ENCODE measurements at regions not wholly inside any gene's neighbourhood (a gene's known extent, or its start where the extent isn't known, plus 50 kb on each side); places are given as distances from the start of the nearest gene placed in this dataset.

- TF ChIP-seq, protein P1, sequence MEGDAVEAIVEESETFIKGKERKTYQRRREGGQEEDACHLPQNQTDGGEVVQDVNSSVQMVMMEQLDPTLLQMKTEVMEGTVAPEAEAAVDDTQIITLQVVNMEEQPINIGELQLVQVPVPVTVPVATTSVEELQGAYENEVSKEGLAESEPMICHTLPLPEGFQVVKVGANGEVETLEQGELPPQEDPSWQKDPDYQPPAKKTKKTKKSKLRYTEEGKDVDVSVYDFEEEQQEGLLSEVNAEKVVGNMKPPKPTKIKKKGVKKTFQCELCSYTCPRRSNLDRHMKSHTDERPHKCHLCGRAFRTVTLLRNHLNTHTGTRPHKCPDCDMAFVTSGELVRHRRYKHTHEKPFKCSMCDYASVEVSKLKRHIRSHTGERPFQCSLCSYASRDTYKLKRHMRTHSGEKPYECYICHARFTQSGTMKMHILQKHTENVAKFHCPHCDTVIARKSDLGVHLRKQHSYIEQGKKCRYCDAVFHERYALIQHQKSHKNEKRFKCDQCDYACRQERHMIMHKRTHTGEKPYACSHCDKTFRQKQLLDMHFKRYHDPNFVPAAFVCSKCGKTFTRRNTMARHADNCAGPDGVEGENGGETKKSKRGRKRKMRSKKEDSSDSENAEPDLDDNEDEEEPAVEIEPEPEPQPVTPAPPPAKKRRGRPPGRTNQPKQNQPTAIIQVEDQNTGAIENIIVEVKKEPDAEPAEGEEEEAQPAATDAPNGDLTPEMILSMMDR (IDR thresholded peaks at IDR 0.05), result no peak
- TF ChIP-seq POLR2A (IDR thresholded peaks at IDR 0.05), result no peak
Observed at GRCh38 chr4:32243926-32244325, 1523.8 kb downstream of the PCDH7 start.

All from right lobe of liver (tissue), 4 donors.